KOPT-K1 (cell line): ENCODE measurements at regions not wholly inside any gene's neighbourhood (a gene's known extent, or its start where the extent isn't known, plus 50 kb on each side); places are given as distances from the start of the nearest gene placed in this dataset.
"Not testable (repeated sequence)": the region's sequence is repeated elsewhere in the genome, so short reads cannot be mapped to it uniquely, and the experiment has no call there.

ENCODE experiments used
- H3K27ac ChIP-seq: fragments of 200-600 bp; sonication (generic); 2 replicates; pipeline ENCODE4 v1.5.1; 2016; ENCODE audit warnings: antibody characterized with exemption, mild to moderate bottlenecking, low read depth, low read length; ENCODE audit not compliant: poor library complexity, severe bottlenecking
- H3K36me3 ChIP-seq: fragments of 200-600 bp; sonication (generic); 2 replicates; pipeline ENCODE4 v1.5.1; 2017; ENCODE audit warnings: antibody characterized with exemption, mild to moderate bottlenecking, low read length, moderate library complexity; ENCODE audit not compliant: insufficient read depth
- H3K9me3 ChIP-seq: fragments of 200-600 bp; sonication (generic); 2 replicates; pipeline ENCODE4 v1.5.1; 2017; ENCODE audit warnings: antibody characterized with exemption, low read length, mild to moderate bottlenecking; ENCODE audit not compliant: insufficient read depth, poor library complexity, severe bottlenecking

DNA sequence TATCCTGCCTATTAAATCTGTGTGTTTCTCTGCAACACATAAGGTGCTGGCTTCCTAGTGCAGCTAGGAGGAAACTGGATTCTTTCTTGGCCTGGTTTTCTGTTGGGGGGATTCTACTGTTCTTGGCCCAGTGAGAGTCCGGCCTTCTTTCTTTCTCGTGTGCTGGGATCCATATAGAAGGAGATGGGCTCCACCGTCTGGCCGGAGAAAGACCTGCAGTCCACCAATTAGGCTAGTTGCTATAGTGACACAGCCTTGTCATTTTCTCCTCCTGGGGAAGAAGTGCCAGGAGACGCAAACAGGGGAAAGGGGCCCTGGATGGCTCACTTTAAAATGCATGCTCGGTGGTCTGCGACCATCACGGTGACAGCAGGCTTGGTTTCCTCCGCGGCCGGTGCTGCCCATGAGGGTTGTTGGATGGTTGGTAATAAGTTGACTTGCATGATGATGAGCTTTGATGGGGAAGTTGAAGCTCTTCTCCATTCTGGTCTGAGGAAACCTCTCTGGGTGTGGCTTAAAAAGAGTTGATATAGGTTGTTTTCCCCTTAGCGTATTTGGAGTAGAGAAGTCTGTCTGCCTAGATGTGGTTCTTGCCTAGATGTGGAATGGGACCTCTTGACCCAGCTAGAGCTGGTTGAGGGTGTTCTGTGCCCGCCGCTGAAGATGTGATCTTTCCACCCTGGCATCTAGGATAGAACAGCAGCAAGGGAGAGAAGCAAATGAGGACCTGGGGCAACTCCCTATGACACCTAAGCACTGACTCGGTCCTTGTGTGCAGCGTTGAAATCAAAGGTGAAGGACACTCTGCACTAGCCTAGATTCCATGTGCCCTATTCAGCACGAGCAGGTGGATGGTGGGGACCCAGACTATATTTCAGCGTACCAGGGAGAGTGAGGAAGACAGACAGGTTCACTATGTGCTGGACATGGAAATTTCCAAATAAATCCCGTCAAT lies 1335.0 kb downstream of the BRD1 start:
- no peak overlapping the region for H3K27ac ChIP-seq
- no peaks in the 10 kb centered on the region for H3K36me3 ChIP-seq
- H3K9me3 ChIP-seq = no peaks in the 10 kb centered on the region

DNA sequence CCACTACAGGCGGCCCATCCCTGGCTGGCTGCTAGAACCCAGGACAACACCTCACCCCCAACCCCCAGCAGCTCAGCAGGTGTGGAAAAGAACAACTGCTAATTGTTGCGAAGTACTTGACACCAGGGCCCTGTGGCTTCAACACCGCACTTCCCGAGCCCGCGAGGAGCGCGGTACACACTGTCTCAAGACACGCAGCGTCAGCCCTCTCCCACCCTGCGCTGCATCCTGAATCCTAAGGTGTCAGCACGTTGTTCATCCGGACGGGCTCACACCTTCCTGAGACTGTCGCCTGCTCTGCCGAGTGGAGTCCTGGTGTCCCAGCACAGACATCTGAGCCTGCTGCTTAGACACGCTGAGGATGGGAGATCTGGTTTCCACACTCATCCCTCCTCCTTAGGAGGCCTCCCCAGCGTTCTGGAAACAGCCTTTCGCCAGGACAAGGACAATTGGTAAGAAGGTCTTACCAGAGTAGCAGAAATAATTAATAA lies 1336.2 kb downstream of the BRD1 start:
- Histone ChIP-seq H3K36me3 (no peaks in the 10 kb centered on the region), H3K9me3 (no peaks in the 10 kb centered on the region)

DNA sequence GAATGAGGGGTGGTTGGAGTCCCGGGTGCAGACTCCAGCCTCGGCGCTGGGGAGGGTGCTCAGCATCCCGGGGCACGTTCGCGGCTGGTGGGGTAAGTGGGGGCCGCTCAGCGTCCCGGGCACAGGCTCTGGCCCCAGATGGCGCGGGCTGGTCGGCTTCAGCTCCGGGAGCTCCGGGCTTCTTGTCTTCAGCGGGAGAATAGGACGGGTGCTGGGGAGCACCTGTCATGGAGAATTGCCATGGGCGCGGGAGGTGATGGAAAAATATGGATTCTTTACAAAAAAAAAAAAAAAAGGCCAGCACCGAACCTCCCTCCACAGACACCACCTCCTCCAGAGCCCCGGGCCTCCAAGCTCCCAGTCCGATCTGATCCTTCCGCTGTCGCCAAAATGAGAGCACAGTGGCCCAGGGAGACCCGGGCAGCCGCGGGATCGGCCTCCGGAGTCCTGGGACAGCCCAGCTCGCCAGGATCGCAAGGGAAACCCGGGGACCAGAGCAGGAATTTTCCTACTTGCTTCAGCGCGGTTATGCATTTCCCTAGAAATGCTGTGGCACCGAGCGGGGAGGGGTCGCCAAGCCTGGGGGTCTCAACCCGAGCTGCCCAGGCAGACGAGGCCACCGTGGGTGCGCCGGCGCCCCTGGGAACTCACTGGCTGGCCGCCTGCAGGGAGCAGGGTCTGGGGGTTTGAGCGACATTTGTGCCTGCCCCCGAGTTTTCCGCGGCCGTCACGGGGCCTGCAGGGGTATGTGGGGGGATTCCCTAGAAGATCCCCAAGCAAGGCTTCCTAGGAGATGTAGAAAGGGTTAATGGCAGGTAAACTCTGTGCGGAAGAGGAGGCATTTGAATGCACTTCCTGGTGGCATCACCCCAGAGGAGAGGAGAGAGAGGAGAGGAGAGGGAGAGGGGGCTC lies 1336.9 kb downstream of the BRD1 start:
- Histone ChIP-seq H3K27ac (no peak overlapping the region), H3K9me3 (no peaks in the 10 kb centered on the region), H3K36me3 (no peaks in the 10 kb centered on the region)

More for the DNA sequence above, 1336.2 kb downstream of the BRD1 start:
- H3K27ac ChIP-seq = no peak overlapping the region

DNA sequence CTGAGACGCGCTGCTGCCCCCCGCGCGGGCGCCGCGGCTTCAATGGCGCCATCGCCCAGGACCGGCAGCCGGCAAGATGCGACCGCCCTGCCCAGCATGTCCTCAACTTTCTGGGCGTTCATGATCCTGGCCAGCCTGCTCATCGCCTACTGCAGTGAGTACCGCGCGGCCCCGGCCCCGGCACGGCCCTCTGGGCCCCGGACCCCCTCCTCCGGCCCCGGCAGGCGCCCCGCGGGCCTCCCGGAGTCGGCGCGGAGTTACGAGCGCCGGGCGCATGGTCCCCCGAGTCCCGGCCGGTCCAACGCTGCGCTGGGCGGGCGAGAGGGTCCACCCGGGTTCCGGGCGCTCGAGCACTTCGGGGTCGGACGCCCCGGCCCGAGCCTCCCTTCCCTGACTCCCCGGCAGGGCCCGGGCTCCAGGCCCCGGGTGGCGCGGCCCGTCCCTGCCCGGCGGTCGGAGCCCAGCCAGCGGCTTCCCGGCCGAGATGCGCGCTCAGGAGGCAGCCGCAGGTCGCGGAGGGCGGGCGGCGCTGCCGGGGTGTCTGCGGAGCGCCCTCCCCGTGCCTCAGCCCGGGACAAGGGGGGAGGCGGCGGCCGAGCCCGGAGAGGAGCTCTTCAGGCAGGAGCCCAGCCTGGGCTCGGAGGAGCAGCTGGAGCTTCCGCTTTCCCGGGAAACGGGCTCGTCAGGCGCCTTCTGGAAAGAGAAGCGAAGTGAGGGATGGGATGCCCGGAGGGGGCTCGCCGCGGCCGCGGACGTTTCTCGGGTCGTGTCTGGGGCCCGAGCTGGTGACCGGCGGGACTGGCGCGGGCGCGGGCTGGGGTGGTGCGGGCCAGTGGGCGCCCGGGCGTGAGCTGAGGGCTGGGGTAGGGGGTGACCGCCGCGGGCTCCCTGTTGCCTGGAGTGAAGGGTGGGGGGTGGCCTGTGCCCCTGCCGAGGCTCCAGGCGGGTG lies 1337.8 kb downstream of the BRD1 start:
- no peak overlapping the region for H3K27ac ChIP-seq

DNA sequence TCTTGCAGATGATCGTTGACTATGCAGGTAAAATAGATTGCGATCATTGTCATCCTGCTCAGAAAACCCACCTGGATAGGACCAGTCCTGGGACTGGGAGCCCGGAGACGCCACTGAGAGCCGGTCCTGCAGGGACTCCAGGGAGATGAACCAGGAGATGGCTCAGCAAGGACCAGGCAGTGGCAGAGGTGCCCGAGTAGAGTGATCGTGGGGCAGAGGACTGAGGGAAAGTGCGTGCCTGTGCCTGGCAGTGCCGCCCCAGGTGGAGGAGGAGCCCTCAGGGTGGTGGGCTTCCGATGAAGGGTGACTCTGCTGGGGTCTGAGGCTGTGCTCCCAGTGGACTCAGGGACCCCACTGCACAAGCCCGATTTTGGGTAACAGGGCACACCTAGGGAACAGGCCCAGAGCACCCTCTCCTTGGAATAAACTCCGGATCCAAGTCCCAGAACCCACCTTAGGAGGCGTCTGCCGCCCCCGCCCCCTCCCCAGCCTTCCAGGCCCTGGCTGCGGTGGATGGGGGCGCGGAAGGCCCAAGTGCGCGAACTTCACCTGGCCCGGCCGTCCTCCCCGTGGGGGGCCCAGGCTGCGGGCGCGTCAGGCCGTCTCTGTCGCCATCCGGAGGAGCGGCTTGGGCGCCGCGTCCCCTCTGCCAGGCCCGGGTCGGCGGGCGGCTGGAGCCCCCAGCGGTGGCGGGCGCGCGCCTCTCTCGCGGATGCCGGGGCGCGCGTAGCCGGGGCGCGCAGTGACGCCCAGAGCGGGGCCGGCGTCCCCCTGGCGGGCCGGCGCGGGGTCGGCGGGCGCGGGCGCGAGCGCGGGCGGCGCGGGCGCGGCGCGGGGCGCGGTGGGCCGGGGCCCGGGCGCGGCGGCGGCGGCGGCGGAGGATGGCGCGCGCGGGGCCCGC lies 1338.8 kb downstream of the BRD1 start:
- Histone ChIP-seq H3K9me3 (no peaks in the 10 kb centered on the region), H3K27ac (no peak overlapping the region), H3K36me3 (no peaks in the 10 kb centered on the region)

More for the DNA sequence above, 1337.8 kb downstream of the BRD1 start:
- no peaks in the 10 kb centered on the region for H3K36me3 ChIP-seq
- no peaks in the 10 kb centered on the region for H3K9me3 ChIP-seq

DNA sequence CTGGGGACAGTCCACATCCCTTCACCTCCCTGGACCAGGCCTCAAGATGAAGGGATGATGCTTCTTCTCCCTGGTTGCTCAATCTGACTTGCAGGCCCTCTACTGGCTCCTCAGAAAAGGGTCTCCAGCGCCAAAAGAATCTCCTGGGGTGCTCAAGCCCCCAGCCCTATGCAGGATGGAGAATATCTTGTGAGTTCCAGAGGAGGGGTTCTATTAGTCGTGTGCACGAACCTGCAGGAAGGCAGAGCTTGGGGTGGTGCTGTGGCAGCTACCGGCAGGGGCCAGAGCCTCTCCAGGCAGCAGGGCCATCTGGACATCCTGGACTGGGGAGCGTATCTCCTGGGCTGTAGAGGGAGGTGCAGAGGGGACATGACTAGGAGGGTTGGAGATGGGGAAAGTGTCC lies 1339.5 kb downstream of the BRD1 start:
- H3K9me3 ChIP-seq = no peaks in the 10 kb centered on the region
- H3K27ac ChIP-seq = no peak overlapping the region
- no peaks in the 10 kb centered on the region for H3K36me3 ChIP-seq

DNA sequence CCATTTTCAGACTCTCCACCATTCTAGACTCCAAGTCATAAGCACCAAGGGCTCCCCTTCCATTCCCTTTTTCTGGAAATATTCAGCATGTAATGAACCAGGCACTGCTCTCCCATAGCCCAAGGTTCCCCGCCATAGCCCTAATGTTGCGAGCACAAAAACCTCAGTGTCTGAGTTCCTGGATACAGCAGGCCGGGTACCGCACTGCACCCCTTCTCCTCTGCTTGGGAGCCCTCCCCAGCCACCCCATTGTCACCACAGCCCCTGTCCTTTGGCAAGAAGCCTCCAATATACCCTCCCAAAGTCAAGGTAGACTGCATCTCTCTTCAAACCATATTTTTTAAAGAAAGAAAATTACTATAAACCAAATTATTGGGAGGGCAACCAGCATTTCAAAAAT lies 1341.1 kb downstream of the BRD1 start:
- Histone ChIP-seq H3K9me3 (no peaks in the 10 kb centered on the region), H3K27ac (no peak overlapping the region), H3K36me3 (no peaks in the 10 kb centered on the region)

DNA sequence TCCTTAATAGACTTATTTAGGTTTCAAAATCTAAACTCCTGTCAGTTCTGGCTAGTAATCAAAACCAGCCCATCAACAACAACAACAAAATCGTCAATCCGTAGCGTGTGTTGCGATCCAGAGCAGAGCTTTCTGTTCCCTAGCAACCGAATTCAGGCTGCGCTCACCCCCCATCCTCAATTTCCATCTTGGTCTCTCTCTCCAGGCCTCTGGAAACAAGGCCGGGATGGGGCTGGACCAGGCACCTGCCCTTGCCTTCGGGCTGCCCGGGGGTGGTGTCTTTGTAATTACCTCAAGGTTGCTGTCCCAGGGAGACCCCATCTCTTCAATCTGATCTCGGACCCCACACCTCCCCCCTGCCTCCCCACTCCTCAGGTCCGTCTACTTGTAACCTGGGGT lies 1341.5 kb downstream of the BRD1 start:
- Histone ChIP-seq H3K36me3 (no peaks in the 10 kb centered on the region), H3K27ac (no peak overlapping the region), H3K9me3 (no peaks in the 10 kb centered on the region)

DNA sequence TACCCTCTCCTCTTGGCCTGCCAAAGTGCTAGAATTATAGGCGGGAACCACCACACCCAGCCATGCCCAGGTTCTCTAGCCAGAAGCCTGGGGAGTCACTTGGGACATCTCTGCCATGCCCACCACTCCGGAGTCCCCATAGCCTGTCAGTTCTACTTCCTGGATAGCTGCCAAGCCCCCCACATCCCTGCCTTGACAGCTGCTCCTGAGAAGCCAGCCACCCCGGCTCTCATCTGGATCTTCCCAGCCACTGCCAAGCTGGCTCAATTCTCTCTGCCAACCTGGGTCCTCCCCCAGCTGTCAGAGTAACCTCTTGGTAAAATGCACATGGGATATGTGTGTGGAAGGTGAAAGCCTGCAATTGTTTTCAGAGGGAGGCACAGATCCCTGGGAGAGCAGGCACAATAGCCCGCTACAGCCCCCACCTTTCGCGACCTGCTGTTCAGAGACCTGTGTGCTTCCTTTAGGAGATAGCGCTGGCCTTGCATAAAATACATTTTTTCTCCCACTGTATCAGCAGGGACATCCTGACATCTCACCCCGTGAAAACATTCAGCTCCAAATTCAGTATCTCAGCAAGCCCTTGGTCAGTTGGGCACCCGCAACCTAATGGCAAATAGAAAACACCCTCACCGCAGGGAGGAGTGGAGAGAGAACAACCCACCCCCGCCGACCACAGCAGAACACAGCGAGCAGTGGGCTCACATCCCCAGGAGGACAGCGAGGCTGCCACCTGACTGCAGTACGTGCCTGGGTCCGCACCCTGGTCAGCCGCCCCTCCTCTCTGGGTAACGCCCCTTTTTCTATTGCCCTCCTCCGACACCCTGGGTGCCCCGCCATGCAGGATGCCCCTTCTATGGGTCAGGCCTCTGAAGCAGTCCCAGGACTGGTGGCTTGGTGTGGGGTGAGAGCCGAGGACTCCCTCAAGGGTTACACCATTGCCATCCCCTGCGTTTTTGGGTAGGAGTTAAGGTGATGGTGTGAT lies 1342.2 kb downstream of the BRD1 start:
- Histone ChIP-seq H3K27ac (no peak overlapping the region), H3K9me3 (no peaks in the 10 kb centered on the region), H3K36me3 (no peaks in the 10 kb centered on the region)

DNA sequence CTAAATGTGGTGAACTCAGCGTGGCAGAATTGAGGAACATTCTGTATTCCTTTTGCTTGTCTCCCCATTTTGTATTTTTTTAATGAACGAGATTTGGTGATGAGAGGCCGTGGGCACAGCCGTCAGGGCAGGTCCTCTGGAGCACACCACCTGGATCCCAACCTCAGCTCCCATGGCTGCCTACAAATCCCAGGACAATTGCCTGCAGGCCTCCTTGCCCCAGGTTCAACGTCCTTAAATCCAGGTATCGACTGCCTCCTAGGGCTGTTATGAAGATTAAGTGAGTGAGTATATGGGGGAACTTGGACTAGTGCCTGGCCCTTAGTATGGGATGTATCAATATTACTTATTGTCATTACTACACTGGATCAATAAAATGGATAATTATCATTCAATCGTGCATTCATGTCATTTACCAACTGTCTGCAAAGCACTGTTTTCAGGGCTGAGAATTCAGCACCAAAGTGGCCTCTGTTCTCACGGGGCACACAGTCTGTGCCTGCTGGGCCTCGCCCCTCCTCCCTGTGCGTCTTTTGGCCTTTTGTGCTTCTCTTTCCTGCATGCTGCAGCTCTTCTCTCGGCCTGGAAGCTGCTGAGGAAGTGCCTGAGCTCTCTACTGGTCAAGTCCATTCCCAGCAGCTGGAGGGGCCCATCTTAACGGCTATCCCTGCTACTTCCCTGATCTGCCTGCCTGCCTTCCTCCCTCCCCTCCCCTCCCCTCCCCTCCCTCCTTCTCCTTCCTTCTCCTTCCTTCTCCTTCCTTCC lies 1343.7 kb downstream of the BRD1 start:
- Histone ChIP-seq H3K27ac (no peak overlapping the region), H3K9me3 (no peaks in the 10 kb centered on the region), H3K36me3 (no peaks in the 10 kb centered on the region)

DNA sequence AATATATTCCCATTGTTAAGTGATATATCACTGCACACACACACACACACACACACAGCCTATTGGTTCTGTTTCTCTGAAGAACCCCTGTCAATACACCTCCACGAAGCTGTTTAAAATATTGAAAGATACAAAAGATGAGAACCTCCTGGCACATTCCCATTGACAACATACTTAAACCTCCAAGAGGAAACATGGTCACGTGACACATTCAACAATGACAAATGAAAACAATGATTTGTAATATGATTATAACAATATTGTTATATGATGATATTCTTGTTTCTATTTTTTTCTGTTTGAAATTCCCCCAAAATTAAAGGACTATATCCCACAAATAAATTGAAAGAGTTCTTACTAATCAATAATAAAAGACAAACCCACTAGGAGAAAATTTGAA lies 1344.9 kb downstream of the BRD1 start:
- Histone ChIP-seq H3K9me3 (no peaks in the 10 kb centered on the region), H3K27ac (no peak overlapping the region), H3K36me3 (no peaks in the 10 kb centered on the region)

DNA sequence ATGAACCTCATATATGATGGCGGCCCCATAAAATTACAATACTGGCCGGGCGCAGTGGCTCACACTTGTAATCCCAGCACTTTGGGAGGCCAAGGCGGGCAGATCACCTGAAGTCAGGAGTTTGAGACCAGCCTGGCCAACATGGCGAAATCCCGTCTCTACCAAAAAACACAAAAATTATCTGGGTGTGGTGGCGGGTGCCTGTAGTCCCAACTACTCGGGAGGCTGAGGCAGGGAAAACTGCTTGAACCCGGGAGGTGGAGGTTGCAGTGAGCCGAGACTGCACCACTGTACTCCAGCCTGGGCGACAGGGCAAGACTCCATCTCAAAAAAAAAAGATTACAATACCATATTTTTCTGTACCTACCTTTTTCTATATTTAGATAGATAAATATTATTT lies 1345.5 kb downstream of the BRD1 start:
- not testable (repeated sequence) for H3K27ac ChIP-seq, H3K36me3 ChIP-seq, H3K9me3 ChIP-seq
